Sciatic nerve (tissue), 2 donors: ENCODE measurements at regions not wholly inside any gene's neighbourhood (a gene's known extent, or its start where the extent isn't known, plus 50 kb on each side); places are given as distances from the start of the nearest gene placed in this dataset.
A peak's percentile ranks its signal among the peaks of the same experiment; 100 is the strongest.

Experiments
- ATAC-seq: fragments of 200-7000 bp; cut with Tn5 transposase; one replicate; pipeline ENCODE4 v1.9.1; 2020; ENCODE audit warnings: mild to moderate bottlenecking, moderate library complexity
- DNase-seq: peaks from one replicate; pipeline ENCODE4 v3.0.0-alpha.2; 2020; ENCODE audit warnings: low spot score
- intact Hi-C: fragments of 100-400 bp; cut with DNase I; formaldehyde crosslinking; loops from one replicate; pipeline ENCODE4 v1.14.2; 2022
- donor health status: DM: no; HTN: no; CAD: no.
- donor health status: DM: no; HTN: no; CAD: no.

DNA sequence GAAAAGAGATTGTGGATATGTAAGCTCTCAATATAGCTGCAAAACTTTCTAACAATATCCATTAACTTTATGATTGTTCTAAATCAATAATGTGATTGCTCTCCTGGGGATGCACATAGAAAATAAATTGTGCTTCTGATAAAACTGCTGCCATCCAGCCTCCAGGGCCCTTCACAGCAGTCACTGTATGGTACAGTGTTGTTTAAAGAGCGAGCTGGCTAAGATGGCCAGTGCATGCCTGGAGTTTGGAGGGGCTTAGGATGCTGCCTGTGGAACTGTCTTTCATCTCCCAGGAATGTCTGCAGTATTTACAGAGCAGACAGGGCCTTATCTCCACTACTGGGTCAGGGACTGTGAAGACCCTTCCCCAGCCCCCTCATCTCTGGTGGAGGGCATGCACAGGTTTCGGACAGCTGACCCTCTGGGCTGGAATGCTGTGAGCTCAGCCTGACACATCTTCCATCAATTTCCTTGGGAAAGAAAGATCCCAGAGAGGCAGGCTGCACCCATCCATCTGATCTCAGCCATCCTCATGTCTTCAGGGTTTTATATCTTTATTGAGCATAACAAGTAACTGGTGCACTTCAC lies 137.0 kb downstream of the PLPP3 start:
- DNase-seq: no peak
- intact Hi-C loops: no loop called here
- ATAC-seq: no peak

DNA sequence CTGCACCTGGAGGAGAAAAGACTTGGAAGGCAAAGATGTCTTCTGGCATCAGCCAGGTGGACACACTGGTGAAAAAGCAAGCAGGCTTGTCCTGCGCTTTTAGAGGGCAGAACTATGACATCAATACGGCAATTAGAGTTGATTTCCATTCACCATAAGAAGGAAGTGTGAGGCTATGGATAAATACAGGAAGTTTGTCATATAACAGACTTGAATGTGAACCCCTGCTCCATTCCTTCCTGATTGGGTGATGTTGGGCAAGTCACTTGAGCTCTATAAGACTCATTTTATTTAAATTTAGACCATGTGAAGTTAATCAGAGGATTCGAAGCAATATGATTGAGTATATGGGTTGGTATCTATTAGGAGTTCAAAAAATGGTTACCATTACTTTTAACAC lies 137.8 kb downstream of the PLPP3 start:
- ATAC-seq (no peak), DNase-seq (no peak)
- intact Hi-C loops: no loop called here

DNA sequence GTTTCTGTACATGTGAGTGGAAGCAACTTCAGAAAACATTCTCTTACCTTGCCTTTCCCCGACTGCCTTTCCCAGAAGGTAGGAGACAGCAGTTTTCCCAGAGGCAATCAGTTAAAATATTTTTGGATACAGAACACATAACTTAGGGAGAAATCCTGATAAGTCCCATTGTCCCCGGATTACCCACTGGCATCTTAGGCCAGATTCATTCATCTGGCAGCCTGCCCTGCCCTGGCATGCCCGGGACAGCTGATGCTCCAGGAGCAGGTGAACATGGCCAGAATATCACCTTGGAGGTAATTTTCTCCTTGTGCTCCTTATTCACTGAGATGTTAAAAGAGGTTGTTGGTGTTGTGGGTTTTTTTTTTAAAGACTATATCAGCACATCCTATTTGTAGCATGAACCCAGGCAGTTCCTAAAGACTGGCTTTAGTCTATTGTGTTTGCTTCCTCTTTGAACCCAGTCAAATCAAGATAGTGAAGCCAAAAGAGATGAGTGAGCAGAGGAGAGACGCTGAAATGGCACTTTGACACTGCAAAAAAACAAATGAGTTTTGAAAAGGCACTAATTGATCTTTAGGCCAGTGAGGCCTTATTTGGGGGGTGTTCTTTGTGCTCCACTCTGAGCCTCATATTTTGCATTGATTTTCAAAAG lies 139.6 kb downstream of the PLPP3 start:
- no peak for DNase-seq
- intact Hi-C loops: no loop called here
- no peak for ATAC-seq

DNA sequence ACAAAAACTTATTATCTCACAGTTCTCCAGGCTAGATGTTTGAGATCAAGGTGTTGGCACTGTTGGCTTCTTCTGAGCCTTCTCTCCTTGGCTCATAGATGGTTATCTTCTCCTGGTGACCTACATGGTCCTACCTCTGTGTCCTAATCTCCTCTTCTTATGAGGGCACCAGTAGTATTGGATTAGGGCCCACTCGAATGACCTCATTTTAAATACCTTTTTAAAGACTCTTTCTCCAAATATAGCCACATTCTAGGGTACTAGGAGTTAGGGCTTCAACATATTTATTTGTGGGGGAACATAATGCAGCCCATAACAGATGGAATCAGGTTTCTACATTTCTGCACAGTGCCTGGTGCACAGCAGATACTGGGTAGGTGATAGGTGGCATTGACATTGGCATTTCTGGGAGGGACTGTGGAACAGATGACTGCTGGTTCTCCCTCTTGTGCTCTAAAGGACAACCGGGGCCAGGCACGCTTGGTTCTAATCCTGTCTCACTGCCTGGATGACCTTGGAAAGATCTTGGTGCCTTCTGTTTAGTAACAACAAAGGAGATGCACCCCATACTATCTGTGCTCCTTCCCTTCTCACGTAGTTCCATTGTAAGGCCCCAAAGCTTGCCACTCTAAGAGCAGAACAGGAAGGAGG lies 140.3 kb downstream of the PLPP3 start:
- DNase-seq: no peak
- intact Hi-C loops: no loop called here
- no peak for ATAC-seq

DNA sequence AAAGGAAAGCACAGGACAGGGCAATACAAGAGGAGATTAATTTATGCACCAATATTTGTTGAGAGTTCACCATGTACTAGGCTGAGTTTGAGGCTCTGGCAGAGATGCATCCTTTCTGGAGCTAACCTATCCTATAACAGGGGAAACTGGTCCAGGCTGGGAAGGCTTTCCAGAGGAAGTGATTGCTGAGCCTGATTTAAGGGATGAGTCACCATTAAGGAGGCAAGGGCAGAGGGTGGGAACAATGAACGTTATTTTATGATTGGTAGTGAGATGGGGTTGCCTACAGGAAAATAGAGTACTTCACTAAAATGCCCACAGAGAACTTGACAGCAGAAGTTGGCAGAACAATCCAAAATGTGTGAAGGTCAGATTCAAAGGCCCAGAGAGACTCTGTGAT lies 141.4 kb downstream of the PLPP3 start:
- intact Hi-C loops: no loop called here
- DNase-seq: no peak
- ATAC-seq: no peak

DNA sequence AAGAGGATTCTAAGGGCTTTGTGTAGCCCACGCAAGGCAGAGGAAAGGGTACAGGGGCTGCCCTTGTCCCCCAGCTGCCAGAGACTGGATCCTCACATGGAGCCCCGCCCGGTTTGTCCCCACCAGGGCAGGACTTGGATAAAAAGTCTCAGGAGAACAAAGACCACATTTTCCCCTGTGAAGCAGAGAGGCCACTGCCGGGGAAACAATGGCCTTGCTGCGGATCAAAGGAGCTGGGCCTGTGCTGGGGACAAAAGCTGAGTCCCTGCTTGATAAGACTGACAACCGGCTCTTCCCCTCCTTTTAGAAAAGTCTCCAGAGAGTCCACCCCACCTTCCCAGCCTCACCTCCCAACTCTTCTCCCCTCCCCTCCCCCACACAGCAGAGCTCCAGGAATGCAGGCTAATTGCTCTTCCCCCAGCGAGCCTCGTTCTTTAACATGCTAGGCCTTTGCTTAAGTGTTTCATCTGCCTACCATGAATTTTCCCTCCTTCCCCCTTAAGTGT lies 142.4 kb downstream of the PLPP3 start:
- intact Hi-C loops: no loop called here
- peak; percentile 80 for ATAC-seq
- peak; percentile 67 for DNase-seq

DNA sequence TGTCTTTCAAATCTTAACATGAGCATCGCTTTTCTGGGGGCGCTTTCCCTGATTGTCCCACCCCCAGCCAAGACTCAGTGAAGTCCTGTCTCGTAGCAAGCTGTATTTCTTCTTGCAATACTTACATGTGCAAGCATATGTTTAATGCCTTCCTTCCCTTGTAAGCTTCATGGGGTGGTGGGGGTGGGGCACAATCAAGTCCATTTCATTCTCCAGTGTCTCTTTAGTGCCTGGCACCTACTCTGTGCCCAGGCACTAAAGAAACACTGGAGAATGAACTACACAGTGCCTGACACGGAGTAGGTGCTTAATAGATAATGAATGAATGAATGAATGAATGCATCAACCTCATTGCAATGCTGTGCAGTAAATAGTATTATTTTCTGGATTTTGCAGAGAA lies 143.1 kb downstream of the PLPP3 start:
- ATAC-seq: no peak

DNA sequence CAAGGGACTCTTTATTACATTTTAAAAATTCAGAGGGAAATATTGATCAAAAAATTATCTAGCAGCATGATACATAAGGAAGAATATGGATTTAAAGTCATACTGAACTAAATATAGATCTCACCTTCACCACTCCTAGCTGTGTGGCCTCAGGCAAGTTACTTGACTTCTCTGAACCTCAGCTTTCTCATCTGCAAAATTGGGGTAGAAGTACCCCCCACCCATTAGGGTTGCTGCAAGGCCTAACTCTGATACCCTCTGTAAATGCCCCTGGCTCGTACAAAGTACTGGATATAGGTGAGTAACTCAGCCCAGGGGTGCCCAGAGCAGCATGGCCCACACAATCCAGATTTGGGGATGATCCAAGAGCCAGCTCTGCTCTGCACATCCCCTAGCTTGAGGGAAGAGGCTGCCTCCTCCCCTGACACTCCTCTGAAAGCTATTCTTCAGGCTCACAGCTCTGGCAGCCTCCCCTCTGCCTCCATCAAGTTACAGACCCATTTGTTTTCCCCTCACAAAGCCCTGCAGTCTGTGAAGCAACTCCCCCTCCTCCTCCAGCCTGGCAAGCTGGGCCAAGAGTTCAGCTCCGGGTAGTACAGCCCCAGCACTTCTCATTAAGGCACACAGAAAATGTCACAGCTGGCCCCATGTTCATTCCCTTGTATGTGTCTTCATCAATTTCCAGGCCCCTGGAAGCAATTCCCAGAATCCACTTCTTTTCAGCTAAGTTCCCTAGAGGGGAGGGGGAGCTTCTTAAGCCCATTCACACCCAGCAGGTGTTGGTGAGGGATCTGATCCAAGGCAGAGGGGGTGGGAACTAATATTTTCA lies 143.7 kb downstream of the PLPP3 start:
- intact Hi-C loops: no loop called here
- ATAC-seq (peak; percentile 72), DNase-seq (no peak)

More for the DNA sequence above, 143.1 kb downstream of the PLPP3 start:
- DNase-seq: no peak
- intact Hi-C loops: no loop called here

DNA sequence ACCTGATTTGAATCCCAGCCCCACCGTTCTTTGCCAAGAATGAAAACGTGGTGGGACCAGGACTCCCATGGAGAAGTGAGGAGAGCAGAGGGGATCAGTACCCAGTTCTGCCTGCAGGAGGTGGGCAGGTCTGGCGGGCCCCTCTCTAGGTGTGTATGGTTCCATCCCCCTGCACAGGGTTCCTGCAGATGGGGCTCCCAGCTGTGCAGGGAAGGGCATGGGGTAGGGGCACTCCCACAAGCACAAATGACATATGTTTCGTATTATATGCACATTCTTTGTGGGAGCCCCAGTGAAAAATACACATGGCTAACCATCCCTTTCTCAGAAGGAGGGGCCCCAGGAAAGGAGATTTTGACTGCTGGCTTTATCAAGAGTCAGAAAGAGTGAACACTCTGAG lies 144.6 kb downstream of the PLPP3 start:
- intact Hi-C loops: no loop called here
- DNase-seq: no peak

DNA sequence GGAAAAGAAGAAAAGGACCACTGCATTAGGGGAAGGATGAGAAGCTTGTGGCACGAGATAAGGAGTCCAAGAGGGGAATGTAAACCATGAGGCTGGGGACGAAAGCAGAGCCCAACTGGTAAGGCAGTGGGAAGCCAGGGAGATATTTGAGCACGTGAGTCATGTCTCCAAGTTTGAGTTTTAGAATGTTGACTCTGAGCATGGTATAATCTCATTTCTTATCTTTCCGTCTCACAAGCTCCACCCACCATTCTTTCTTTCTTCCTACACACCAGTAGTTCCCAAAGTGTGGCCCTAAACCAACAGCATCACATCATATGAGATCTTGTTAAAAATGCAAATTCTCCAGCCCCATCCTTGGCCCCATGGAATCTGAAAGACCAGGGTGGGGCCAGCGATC lies 145.3 kb downstream of the PLPP3 start:
- no peak for ATAC-seq
- intact Hi-C loops: no loop called here
- DNase-seq: no peak

More for the DNA sequence above, 144.6 kb downstream of the PLPP3 start:
- ATAC-seq: no peak

DNA sequence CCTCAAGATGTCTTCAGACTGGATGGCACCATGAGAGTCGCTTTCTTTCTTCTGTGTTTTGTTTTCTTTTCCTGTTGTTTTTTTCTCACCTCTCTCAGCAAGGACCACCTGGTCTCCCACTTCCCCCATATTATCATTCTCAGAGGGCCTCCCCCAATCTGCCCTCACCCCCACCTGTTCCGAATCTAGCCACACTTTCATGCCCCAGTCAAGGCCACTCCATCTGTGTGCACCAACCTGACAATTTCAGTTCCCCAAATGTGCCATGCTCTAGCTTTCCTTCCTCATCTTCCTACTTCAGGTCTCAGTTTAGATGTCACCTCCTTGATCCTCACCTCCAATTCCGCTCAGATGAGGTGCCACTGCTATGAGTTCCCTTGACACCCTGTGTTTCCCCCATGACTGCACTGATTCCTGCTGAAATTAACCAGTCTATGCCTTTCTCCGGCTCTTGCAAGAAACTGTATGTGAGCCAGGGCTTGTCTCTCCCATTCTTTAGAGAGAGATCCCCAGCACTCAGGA lies 146.2 kb downstream of the PLPP3 start:
- intact Hi-C loops: no loop called here
- DNase-seq (no peak), ATAC-seq (no peak)

DNA sequence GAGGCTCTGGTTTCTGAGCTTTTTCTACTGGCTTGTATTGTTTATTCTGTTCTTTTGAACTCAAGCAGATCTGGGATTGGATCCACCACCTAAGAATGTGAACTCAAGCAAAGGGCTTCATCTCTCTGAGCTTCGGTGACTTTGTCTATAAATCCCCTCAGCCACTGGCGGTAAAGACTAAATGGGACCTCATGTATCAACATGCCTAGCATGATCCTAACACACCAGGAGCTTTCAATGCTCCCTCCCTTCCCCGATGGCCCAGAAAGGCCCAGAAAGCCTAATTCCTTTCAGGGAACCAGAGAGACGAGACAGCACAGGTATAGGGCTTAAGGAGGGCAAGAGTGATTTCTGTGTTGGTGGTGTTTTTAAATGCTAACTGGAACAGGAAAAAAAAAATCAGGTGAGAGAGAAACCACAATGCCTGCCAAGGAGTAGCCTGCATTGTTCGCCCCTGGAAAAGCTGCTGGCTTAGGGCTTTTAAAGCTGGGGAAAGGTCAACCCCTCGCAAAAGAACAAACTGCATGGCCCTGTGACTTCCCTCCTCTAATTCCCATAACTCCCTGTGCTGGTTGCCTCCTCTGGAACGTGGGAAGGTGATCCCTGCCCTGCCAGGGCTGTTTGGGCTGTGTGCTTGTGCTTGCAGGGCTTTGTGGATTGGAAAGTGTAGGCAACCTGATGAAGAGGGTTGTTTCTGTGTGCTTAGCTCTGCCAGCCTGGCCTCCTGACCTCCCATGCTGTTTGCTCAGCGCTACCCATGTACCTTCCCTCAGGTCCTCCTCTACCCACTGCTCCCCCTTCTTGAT lies 147.0 kb downstream of the PLPP3 start:
- intact Hi-C loops: no loop called here
- ATAC-seq (no peak), DNase-seq (no peak)

DNA sequence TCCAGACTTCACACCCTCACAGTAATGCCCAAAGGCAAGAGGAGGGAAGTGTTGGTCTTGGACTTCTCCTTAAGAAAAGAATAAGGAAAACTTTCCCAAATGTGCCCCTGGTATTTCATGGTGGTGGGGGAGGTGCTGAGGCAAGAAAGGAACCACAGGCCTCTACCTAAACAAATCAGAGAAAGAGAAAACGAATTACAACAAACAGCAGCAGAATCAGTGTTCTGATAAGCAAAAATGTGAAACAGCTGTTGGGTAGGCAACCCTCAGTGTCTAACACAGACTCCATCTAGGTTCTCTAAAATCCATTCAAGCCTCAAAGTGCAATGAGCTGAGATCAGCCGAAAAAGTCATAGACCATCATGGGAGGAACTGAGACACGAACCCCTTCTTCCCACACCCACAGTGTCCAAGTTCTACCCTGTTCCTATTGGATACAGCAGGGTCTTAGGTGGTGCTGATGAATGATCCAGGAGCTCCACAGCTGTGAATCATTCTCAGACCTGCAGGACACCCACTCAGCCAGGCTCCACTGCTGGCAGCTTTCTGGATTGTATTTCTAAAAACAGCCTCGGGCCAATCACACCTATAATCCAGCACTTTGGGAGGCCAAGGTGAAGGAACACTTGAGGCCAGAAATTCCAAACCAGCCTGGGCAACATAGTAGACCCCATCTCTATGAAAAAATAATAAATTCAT lies 149.1 kb downstream of the PLPP3 start:
- DNase-seq: no peak
- intact Hi-C loops: no loop called here
- no peak for ATAC-seq

DNA sequence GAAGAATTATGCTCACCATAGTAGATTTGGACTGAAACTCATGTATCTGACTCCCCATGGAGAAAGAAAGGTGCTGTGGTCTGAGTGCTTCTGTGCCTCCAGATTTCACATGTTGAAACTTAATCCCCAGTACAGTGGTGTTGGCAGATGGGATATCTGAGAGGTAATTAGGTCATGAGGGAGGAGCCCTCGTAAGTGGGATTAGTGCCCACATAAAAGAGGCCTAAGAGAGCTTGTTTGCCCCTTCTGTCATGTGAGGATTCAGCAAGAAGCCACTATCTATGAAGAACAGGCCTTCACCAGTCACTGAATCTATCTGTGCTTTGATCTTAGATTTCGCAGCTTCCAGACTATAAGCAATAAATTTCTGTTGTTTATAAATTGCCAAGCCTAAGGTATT lies 150.1 kb downstream of the PLPP3 start:
- ATAC-seq: no peak
- intact Hi-C loops: no loop called here
- no peak for DNase-seq

DNA sequence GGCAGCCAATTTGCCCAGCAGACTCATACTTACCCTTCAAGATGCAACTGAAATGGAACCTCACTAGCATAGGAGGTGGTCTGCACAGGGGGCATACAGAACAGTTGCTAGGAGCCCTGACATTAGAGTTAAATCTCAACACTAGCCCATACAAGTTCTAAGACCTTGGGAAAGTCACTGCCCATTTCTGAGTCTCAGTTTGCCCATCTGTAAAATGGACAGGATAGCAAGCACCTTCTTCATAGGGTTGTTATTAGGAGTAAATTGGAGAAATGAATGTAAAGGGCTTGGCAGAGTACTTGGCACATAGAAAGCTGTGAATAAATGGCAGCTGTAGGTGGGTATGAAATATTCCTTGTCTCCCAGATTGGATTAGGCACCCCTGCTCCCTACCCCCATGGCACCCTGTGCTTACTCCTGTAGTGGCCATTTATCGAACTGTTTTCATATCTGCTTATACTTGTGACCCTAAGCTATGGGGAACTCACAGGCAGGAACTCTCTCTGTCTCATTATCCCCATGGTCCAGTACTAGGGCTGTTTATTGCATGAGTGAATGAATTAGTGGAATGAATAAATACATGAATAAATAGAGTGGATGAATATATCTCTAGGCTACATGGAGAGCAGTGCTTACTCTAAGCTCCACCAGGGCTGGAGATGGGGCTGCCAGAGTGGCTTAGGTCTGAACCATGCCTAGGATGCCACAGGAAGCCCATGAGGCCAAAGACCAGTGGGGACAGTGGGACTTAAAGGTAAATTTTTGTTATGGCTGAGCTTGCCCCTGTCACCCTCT lies 152.6 kb downstream of the PLPP3 start:
- DNase-seq (no peak), ATAC-seq (no peak)
- intact Hi-C loops: no loop called here

DNA sequence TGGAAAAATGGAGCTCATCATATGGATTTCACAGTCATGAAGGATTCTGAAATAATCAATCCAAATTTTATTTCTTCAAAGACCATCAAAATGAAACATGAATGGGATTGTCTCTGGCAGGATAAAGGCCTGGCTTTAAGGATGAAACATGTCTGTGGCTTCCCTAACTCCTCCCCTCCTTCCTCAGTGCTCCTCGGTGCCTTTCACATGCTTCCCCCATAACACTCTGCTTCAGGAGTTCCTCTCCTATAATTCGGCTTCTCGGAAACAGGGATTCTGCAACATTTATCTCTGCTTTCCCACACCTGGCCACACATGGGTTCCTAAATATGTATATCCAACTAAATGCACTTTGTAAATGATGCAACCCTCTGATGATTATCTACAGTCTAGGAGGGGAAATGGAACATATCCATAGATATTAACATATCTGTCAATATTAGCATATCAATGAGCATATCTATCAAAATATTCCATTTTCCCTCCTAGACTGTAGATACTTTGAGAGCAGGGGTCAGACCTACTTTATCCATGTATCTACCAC lies 153.8 kb downstream of the PLPP3 start:
- DNase-seq (no peak), ATAC-seq (no peak)
- intact Hi-C loops: no loop called here
